ENCODE measurements at regions not wholly inside any gene's neighbourhood (a gene's known extent, or its start where the extent isn't known, plus 50 kb on each side); places are given as distances from the start of the nearest gene placed in this dataset.

- intact Hi-C loops (cut with DNase I; ENCODE audit: low total_unique reads): no loop called here
- in situ Hi-C loops (cut with MboI; ENCODE audit: low pct_ligation_motif_present in 1 of 4, low pct_unique_long_range_greater_than_20kb in 1 of 4, low sequenced_read_pairs in 3 of 4): no loop called here
- Histone ChIP-seq H3K4me1 (no peaks in the 10 kb centered on the region), H3K36me3 (no peaks in the 10 kb centered on the region), H3K4me3 (no peak overlapping the region), H3K27me3 (no peaks in the 10 kb centered on the region), H3K27ac (no peak overlapping the region), H3K9me3 (no peaks in the 10 kb centered on the region)
- TF ChIP-seq POLR2AphosphoS5 (IDR thresholded peaks at IDR 0.05): no peak
- no peak for TF ChIP-seq EP300 (IDR thresholded peaks at IDR 0.05; ENCODE audit: low read depth)
- no peak for TF ChIP-seq CTCF (IDR thresholded peaks at IDR 0.05)
- no peak for TF ChIP-seq POLR2A (IDR thresholded peaks at IDR 0.05)
- no peak for DNase-seq
These were observed 320.2 kb upstream of the GRAMD2B start for GRCh38 chr5:126103050-126103449.

- Histone ChIP-seq H3K27me3 (no peaks in the 10 kb centered on the region), H3K4me1 (no peaks in the 10 kb centered on the region), H3K4me3 (no peak overlapping the region), H3K9me3 (no peaks in the 10 kb centered on the region), H3K27ac (no peak overlapping the region), H3K36me3 (no peaks in the 10 kb centered on the region)
- intact Hi-C loops (cut with DNase I; ENCODE audit: low total_unique reads) (no loop called here), in situ Hi-C loops (cut with MboI; ENCODE audit: low pct_ligation_motif_present in 1 of 4, low pct_unique_long_range_greater_than_20kb in 1 of 4, low sequenced_read_pairs in 3 of 4) (no loop called here)
- DNase-seq: no peak
- WGBS, 2 donors (ENCODE audit: low coverage in 1 of 2): 45 to 50% methylated on average over 1 of the region's 1 CpG
- TF ChIP-seq CTCF (IDR thresholded peaks at IDR 0.05) (no peak), POLR2A (IDR thresholded peaks at IDR 0.05) (no peak), EP300 (IDR thresholded peaks at IDR 0.05; ENCODE audit: low read depth) (no peak), POLR2AphosphoS5 (IDR thresholded peaks at IDR 0.05) (no peak)
These were observed 319.3 kb upstream of the GRAMD2B start for GRCh38 chr5:126103868-126104267.

GRCh38 chr5:126104341-126104740 lies 318.9 kb upstream of the GRAMD2B start:
- DNase-seq: no peak
- Histone ChIP-seq H3K27ac (no peak overlapping the region), H3K36me3 (no peaks in the 10 kb centered on the region), H3K4me3 (no peak overlapping the region), H3K27me3 (no peaks in the 10 kb centered on the region), H3K4me1 (no peaks in the 10 kb centered on the region), H3K9me3 (no peaks in the 10 kb centered on the region)
- intact Hi-C loops (cut with DNase I; ENCODE audit: low total_unique reads): no loop called here
- TF ChIP-seq EP300 (IDR thresholded peaks at IDR 0.05; ENCODE audit: low read depth) (no peak), POLR2A (IDR thresholded peaks at IDR 0.05) (no peak), CTCF (IDR thresholded peaks at IDR 0.05) (no peak), POLR2AphosphoS5 (IDR thresholded peaks at IDR 0.05) (no peak)
- in situ Hi-C loops (cut with MboI; ENCODE audit: low pct_ligation_motif_present in 1 of 4, low pct_unique_long_range_greater_than_20kb in 1 of 4, low sequenced_read_pairs in 3 of 4): no loop called here

- WGBS, 2 donors (ENCODE audit: low coverage in 1 of 2): 0% methylated on average over 1 of the region's 1 CpG; no CpG with 5 or more reads in 1 of the 2 donors
- in situ Hi-C loops (cut with MboI; ENCODE audit: low pct_ligation_motif_present in 1 of 4, low pct_unique_long_range_greater_than_20kb in 1 of 4, low sequenced_read_pairs in 3 of 4): no loop called here
These were observed 318.3 kb upstream of the GRAMD2B start for GRCh38 chr5:126104951-126105350.

More at GRCh38 chr5:126104951-126105350, 318.3 kb upstream of the GRAMD2B start:
- Histone ChIP-seq H3K27ac (no peak overlapping the region), H3K4me3 (no peak overlapping the region), H3K36me3 (no peaks in the 10 kb centered on the region), H3K4me1 (no peaks in the 10 kb centered on the region), H3K27me3 (no peaks in the 10 kb centered on the region), H3K9me3 (no peaks in the 10 kb centered on the region)
- intact Hi-C loops (cut with DNase I; ENCODE audit: low total_unique reads): loop anchor here (5.0 kb wide), 1 partner anchor 1258 kb away; no protein-coding TSS in a partner anchor
- no peak for TF ChIP-seq EP300 (IDR thresholded peaks at IDR 0.05; ENCODE audit: low read depth)
- TF ChIP-seq POLR2A (IDR thresholded peaks at IDR 0.05): no peak
- TF ChIP-seq CTCF (IDR thresholded peaks at IDR 0.05): no peak
- no peak for TF ChIP-seq POLR2AphosphoS5 (IDR thresholded peaks at IDR 0.05)
- no peak for DNase-seq
